ENCODE measurements at regions not wholly inside any gene's neighbourhood (a gene's known extent, or its start where the extent isn't known, plus 50 kb on each side); places are given as distances from the start of the nearest gene placed in this dataset.
A peak's percentile ranks its signal among the peaks of the same experiment; 100 is the strongest.

DNA sequence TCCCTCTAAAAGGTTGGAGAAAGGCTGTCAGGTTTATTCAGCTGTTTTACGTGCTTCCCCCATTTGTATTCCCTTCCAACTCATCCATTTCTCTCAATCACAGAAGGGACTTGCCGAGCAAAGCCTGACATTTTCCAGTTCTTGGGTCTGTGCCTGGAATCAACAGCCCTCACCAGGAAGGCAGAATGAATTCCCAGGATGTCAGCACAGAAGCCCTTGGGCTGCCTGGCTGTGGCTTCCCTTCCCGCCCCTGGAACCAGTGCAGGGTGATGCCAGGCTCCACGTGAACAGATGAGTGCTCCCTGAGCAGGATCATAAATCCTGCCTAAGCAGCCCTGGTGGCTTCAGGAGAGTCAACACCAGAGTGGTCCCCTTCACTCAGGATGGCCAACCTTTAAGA lies 86.1 kb upstream of the CD83 start:
- H3K4me1 ChIP-seq (ENCODE audit: control insufficient read depth in 2 of 2, insufficient read depth in 2 of 2, low read length in 2 of 2): peaks cover 0 to 3% of the 10 kb centered on the region in 2 donors
- no peak overlapping the region for H3K4me3 ChIP-seq (ENCODE audit: low read length in 2 of 2)
- H3K36me3 ChIP-seq (ENCODE audit: control insufficient read depth in 2 of 2, insufficient read depth in 2 of 2, low read length in 1 of 2): no peaks in the 10 kb centered on the region
- 92% methylated on average over 4 of the region's 4 CpGs for WGBS
- H3K27me3 ChIP-seq (ENCODE audit: control insufficient read depth in 2 of 2, insufficient read depth in 1 of 2, low read length in 1 of 2): no peaks in the 10 kb centered on the region
- DNase-seq (ENCODE audit: low read depth in 6 of 9, low spot score in 9 of 9): no peak
- H3K9me3 ChIP-seq (ENCODE audit: control insufficient read depth in 2 of 2, insufficient read depth in 1 of 2, low read length in 1 of 2): no peaks in the 10 kb centered on the region
- no peak overlapping the region for H3K27ac ChIP-seq (ENCODE audit: low read depth in 1 of 2, low read length in 1 of 2)

DNA sequence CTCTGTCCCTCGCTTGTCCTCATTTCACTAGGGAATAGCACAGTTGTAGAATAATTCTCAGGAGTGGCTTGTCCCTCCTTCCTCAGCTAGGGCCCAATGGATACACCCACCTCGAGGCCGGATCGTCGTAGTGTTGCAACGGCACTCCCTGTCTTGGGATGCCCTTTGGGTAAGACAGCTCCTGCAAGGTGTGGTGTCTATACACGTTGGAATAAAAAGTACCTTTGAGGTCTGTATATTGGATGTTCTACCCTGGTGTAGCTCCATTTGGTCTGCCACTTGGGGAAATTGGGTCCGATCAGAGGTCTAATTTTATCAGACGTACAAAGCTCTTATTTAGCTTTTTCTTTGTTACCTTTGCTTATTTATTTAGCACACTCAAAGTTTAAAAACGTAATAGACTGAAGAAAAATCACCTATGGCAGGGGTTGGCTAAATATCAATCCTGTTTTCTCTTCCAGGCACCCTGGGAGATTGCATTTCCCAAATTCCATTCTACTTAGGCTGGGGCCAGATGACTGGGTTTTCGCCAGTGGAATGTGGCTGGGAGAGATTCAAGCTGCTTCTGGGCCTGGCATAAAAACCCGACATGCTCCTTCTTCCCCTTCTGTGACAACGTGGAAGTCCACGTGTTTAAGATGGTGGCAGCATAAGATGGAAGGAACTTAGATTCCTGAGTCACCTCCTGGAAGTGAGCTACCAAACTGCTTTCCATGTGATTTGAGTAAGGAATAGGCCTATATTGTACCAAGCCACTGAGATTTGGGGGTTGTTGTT lies 82.3 kb upstream of the CD83 start:
- DNase-seq (ENCODE audit: low read depth in 6 of 9, low spot score in 9 of 9): no peak
- 96% methylated on average over 14 of the region's 14 CpGs for WGBS

DNA sequence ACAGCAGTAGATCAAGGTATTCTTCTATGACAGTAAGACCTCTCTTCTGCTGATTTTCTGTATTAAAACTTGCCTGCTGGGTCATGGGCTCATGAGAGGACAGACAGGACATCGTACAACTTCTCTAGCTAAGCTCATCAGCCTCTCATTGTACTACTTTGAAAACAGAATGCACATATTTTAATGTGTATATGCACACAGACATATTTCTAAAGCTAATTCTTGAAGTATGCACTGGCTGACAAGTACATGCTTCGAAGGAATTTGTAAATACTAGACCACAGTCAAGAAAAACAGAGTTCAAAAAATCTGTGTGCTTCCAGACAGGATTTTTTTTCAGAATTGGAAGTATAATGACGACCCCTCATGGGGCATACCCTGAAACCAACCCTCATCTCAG lies 81.7 kb upstream of the CD83 start:
- Histone ChIP-seq H3K4me1 (ENCODE audit: control insufficient read depth in 2 of 2, insufficient read depth in 2 of 2, low read length in 2 of 2) (no peaks in the 10 kb centered on the region), H3K4me3 (ENCODE audit: low read length in 2 of 2) (no peak overlapping the region), H3K9me3 (ENCODE audit: control insufficient read depth in 2 of 2, insufficient read depth in 1 of 2, low read length in 1 of 2) (no peaks in the 10 kb centered on the region), H3K27ac (ENCODE audit: low read depth in 1 of 2, low read length in 1 of 2) (no peak overlapping the region), H3K27me3 (ENCODE audit: control insufficient read depth in 2 of 2, insufficient read depth in 1 of 2, low read length in 1 of 2) (no peaks in the 10 kb centered on the region), H3K36me3 (ENCODE audit: control insufficient read depth in 2 of 2, insufficient read depth in 2 of 2, low read length in 1 of 2) (no peaks in the 10 kb centered on the region)
- WGBS: 92% methylated on average over 3 of the region's 3 CpGs
- no peak for DNase-seq (ENCODE audit: low read depth in 6 of 9, low spot score in 9 of 9)

More for the DNA sequence above, 82.3 kb upstream of the CD83 start:
- H3K27me3 ChIP-seq (ENCODE audit: control insufficient read depth in 2 of 2, insufficient read depth in 1 of 2, low read length in 1 of 2): no peaks in the 10 kb centered on the region
- H3K36me3 ChIP-seq (ENCODE audit: control insufficient read depth in 2 of 2, insufficient read depth in 2 of 2, low read length in 1 of 2): no peaks in the 10 kb centered on the region
- no peaks in the 10 kb centered on the region for H3K9me3 ChIP-seq (ENCODE audit: control insufficient read depth in 2 of 2, insufficient read depth in 1 of 2, low read length in 1 of 2)
- no peaks in the 10 kb centered on the region for H3K4me1 ChIP-seq (ENCODE audit: control insufficient read depth in 2 of 2, insufficient read depth in 2 of 2, low read length in 2 of 2)
- H3K4me3 ChIP-seq (ENCODE audit: low read length in 2 of 2): no peak overlapping the region
- H3K27ac ChIP-seq (ENCODE audit: low read depth in 1 of 2, low read length in 1 of 2): no peak overlapping the region

DNA sequence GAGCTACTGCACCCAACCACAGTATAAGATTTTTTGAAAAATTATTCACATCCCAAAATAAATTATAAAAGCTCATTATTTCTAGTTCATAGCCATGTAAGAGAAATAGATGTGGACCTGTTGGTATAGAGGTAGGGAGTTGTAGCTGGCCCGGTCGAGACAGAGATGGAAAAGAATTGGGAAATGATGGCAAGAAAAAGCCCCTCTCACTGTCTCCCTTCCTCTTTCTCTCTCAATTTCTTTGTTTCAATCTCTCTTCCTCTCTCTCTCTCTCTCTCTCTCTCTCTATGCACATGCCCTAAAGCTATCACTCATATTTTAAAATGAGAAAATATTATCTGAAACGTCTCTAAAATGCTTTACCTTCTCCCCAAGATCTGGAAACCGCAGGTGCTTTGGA lies 80.7 kb upstream of the CD83 start:
- no peaks in the 10 kb centered on the region for H3K9me3 ChIP-seq (ENCODE audit: control insufficient read depth in 2 of 2, insufficient read depth in 1 of 2, low read length in 1 of 2)
- H3K4me3 ChIP-seq (ENCODE audit: low read length in 2 of 2): no peak overlapping the region
- DNase-seq (ENCODE audit: low read depth in 6 of 9, low spot score in 9 of 9): no peak
- no peaks in the 10 kb centered on the region for H3K27me3 ChIP-seq (ENCODE audit: control insufficient read depth in 2 of 2, insufficient read depth in 1 of 2, low read length in 1 of 2)
- no peak overlapping the region for H3K27ac ChIP-seq (ENCODE audit: low read depth in 1 of 2, low read length in 1 of 2)
- H3K4me1 ChIP-seq (ENCODE audit: control insufficient read depth in 2 of 2, insufficient read depth in 2 of 2, low read length in 2 of 2): no peaks in the 10 kb centered on the region
- WGBS: 79% methylated on average over 4 of the region's 4 CpGs
- H3K36me3 ChIP-seq (ENCODE audit: control insufficient read depth in 2 of 2, insufficient read depth in 2 of 2, low read length in 1 of 2): no peaks in the 10 kb centered on the region

DNA sequence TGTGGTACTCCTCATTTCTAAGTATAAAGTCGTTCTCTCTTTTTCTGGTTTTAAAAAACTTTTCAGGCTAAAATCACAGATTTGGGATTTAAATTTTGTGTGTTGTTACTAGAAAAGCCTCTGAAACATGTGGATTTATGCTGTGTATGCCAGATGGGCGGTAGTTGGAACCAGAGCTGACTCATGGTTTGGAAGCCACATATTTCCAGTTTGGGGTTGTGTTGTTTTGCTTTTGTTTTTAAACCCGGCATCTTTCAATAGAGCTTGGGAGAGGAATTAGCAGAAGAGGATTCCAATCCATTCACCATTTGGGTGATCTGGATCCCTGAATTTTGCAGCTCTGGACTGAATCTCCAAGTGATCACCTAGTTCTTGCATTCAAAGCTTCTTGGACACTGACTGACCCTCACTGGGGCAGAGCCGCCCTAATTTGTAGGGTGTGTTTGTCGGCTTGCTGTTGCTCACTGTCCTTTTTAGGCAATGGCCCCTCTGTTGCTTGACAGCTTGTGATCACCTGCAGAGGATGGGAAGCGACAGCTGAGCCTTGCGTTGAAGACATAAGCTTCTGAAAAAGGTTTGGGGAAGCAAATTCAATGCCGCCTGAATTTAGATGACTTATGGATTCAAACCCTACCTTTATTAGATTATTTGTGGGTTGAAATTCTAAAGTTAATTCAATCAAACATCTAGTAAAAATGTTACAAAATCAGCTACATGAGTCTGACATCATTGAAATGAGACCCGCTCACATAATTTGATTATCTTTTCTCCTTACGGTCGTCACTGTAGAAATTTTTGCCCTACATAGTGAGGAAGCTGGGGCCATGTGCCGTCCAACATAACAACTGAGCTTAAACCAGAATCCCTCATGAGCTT lies 79.9 kb upstream of the CD83 start:
- no peaks in the 10 kb centered on the region for H3K27me3 ChIP-seq (ENCODE audit: control insufficient read depth in 2 of 2, insufficient read depth in 1 of 2, low read length in 1 of 2)

DNA sequence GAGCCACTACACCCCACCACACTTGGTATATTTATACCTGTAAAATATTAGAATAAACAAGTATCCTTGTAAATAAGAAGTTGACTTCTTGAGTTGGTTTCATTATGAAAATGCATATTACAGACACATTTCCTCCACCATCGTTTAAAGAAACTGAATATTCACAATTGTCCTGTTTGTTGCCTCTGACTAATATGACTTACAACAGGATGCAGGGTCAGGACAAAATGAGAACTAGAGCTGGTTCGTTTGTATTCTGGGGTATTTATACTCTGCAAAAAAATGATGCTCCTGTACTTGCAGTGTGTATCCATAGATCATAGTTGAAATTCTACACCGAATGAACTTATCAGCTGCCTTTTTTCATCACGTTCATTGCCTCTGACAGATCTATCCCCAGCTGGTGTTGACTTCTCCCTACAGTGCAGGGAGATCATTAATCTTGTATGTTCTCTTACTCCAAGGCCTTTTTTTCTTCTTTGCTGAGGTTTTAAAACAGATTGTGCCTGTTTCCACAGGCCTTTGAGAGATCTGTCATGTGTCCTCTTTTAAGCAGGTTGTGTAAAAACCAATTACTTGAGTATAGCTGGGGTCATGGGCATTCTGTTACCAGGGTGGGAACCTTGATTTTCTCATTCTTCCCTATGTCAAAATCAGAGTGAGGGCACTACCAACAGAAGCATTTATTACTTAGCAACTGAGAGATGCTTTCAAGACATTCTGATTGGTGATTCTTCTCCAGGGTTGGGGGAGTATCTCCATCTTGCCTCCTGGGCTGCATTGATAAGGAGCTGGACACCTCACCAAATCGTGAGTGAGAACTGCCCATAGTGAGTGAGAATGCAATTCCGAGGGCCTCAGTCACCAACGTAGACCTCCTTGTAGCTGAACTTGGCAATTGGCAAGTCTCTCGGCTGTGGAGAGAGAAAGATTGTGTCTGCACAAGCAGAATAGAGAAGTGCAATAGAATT lies 78.8 kb upstream of the CD83 start:
- Histone ChIP-seq H3K9me3 (ENCODE audit: control insufficient read depth in 2 of 2, insufficient read depth in 1 of 2, low read length in 1 of 2) (no peaks in the 10 kb centered on the region), H3K27me3 (ENCODE audit: control insufficient read depth in 2 of 2, insufficient read depth in 1 of 2, low read length in 1 of 2) (no peaks in the 10 kb centered on the region), H3K27ac (ENCODE audit: low read depth in 1 of 2, low read length in 1 of 2) (no peak overlapping the region), H3K4me3 (ENCODE audit: low read length in 2 of 2) (no peak overlapping the region), H3K36me3 (ENCODE audit: control insufficient read depth in 2 of 2, insufficient read depth in 2 of 2, low read length in 1 of 2) (no peaks in the 10 kb centered on the region), H3K4me1 (ENCODE audit: control insufficient read depth in 2 of 2, insufficient read depth in 2 of 2, low read length in 2 of 2) (no peaks in the 10 kb centered on the region)
- WGBS: 74% methylated on average over 8 of the region's 8 CpGs
- DNase-seq (ENCODE audit: low read depth in 6 of 9, low spot score in 9 of 9): no peak

More for the DNA sequence above, 79.9 kb upstream of the CD83 start:
- DNase-seq (ENCODE audit: low read depth in 6 of 9, low spot score in 9 of 9): peak in 1 of 9 donors; percentile 6
- H3K4me1 ChIP-seq (ENCODE audit: control insufficient read depth in 2 of 2, insufficient read depth in 2 of 2, low read length in 2 of 2): no peaks in the 10 kb centered on the region
- no peaks in the 10 kb centered on the region for H3K36me3 ChIP-seq (ENCODE audit: control insufficient read depth in 2 of 2, insufficient read depth in 2 of 2, low read length in 1 of 2)
- H3K4me3 ChIP-seq (ENCODE audit: low read length in 2 of 2): no peak overlapping the region
- 82% methylated on average over 12 of the region's 12 CpGs for WGBS
- H3K27ac ChIP-seq (ENCODE audit: low read depth in 1 of 2, low read length in 1 of 2): no peak overlapping the region
- H3K9me3 ChIP-seq (ENCODE audit: control insufficient read depth in 2 of 2, insufficient read depth in 1 of 2, low read length in 1 of 2): no peaks in the 10 kb centered on the region

DNA sequence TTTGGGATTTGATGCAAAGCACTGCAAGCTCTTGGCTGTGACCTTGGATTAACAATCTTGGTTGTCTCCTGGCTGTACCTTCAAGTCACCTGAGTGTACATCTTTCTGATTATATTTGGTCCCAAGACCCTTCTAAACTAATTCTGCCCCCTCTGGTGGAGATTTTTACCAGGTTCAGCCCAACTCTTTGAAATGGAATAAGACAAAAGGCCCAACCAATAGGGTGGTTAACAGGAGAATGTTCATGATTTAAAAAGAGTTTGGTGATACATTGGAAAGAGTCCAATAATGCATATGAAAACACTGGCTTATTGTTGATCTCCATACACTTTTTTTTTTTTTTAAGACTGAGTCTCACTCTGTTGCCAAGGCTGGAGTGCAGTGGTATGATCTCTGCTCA lies 77.5 kb upstream of the CD83 start:
- no peaks in the 10 kb centered on the region for H3K4me1 ChIP-seq (ENCODE audit: control insufficient read depth in 2 of 2, insufficient read depth in 2 of 2, low read length in 2 of 2)

DNA sequence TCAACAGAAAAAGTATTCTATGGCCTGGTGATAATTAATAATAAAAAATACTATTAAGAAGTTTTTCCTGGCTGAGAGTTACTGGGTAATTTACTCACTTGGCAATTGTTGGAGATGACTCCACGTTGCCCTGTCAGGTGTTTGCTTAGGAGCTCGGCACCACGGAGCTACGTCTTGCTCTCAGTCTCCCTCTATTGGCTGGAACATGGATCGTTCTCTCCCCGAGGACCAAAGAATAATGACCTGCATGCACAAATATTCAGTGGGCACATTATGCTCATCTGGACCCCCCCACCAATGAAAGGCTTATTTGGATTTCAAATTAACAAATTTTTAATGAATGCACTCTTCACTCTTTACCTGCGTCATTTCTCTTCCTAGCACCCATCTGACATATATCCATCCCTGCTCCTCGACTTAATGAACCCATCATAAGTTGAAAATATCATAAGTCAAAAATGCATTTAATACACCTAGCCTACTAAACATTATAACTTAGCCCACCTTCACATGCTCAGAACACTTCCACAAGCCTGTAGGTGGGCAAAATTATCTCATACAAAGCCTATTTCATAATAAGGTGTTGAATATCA lies 71.0 kb upstream of the CD83 start:
- H3K9me3 ChIP-seq (ENCODE audit: control insufficient read depth in 2 of 2, insufficient read depth in 1 of 2, low read length in 1 of 2): no peaks in the 10 kb centered on the region
- no peaks in the 10 kb centered on the region for H3K4me1 ChIP-seq (ENCODE audit: control insufficient read depth in 2 of 2, insufficient read depth in 2 of 2, low read length in 2 of 2)
- no peak overlapping the region for H3K27ac ChIP-seq (ENCODE audit: low read depth in 1 of 2, low read length in 1 of 2)
- H3K36me3 ChIP-seq (ENCODE audit: control insufficient read depth in 2 of 2, insufficient read depth in 2 of 2, low read length in 1 of 2): no peaks in the 10 kb centered on the region
- peak in 7 of 9 donors; percentile 7 to 61 (median 43) for DNase-seq (ENCODE audit: low read depth in 6 of 9, low spot score in 9 of 9)
- H3K4me3 ChIP-seq (ENCODE audit: low read length in 2 of 2): no peak overlapping the region
- WGBS: 24% methylated on average over 8 of the region's 8 CpGs
- H3K27me3 ChIP-seq (ENCODE audit: control insufficient read depth in 2 of 2, insufficient read depth in 1 of 2, low read length in 1 of 2): peaks cover 0 to 10% of the 10 kb centered on the region in 2 donors

More for the DNA sequence above, 77.5 kb upstream of the CD83 start:
- no peak for DNase-seq (ENCODE audit: low read depth in 6 of 9, low spot score in 9 of 9)
- H3K4me3 ChIP-seq (ENCODE audit: low read length in 2 of 2): no peak overlapping the region
- H3K9me3 ChIP-seq (ENCODE audit: control insufficient read depth in 2 of 2, insufficient read depth in 1 of 2, low read length in 1 of 2): no peaks in the 10 kb centered on the region
- no peak overlapping the region for H3K27ac ChIP-seq (ENCODE audit: low read depth in 1 of 2, low read length in 1 of 2)
- no peaks in the 10 kb centered on the region for H3K27me3 ChIP-seq (ENCODE audit: control insufficient read depth in 2 of 2, insufficient read depth in 1 of 2, low read length in 1 of 2)
- H3K36me3 ChIP-seq (ENCODE audit: control insufficient read depth in 2 of 2, insufficient read depth in 2 of 2, low read length in 1 of 2): no peaks in the 10 kb centered on the region
